K562 (cell line): ENCODE measurements at regions not wholly inside any gene's neighbourhood (a gene's known extent, or its start where the extent isn't known, plus 50 kb on each side); places are given as distances from the start of the nearest gene placed in this dataset.

Experiments used
- ATAC-seq: fragments of 200-7000 bp; cut with Tn5 transposase; 3 replicates; pipeline ENCODE4 v1.9.1; 2020; ENCODE audit warnings: moderate library complexity
- BruUV-seq: library from RNA; stranded (reverse); fragments of 400-500 nt; replicated peaks from 2 replicates; lab custom pipeline; 2021; lab: Mats Ljungman, UMichigan
- CTCF ChIA-PET: fragments of 300-600 bp; formaldehyde crosslinking; extraction: SDS; loops from one replicate; lab custom pipeline; 2021; ENCODE audit warnings: low intra/inter-chr PET ratio; lab: Yijun Ruan, JAX
- POLR2A ChIA-PET: fragments of 300-600, 350-650 bp; sonication (Branson Sonifier 250); formaldehyde crosslinking; extraction: SDS; loops from one replicate; lab custom pipeline; 2021; ENCODE audit warnings: antibody characterized with exemption, inconsistent platforms; lab: Yijun Ruan, JAX
- DNase-seq, 4 experiments: peaks; one replicate each; pipeline versions ENCODE4 v3.0.0 to v3.0.0-alpha.2; 2011 to 2018; ENCODE audit warnings: low spot score in 3 of 4, mixed read lengths in 3 of 4; ENCODE audit errors: extremely low read depth in 1 of 4
- FAIRE-seq: peaks from 2 replicates; lab custom pipeline; 2011; peaks lifted over from hg19 to GRCh38; lab: Jason Lieb, UNC
- H2AFZ ChIP-seq: 2 replicates; pipeline ENCODE4 v1.6.0; 2011; ENCODE audit warnings: low read depth, low read length, control low read depth, inconsistent platforms
- H3K27ac ChIP-seq: fragments of 200-600 bp; 3 replicates; pipeline ENCODE4 v1.8.0; 2011; ENCODE audit warnings: low read depth, mild to moderate bottlenecking, control low read depth, inconsistent platforms, low read length, moderate library complexity, mixed read lengths; ENCODE audit errors: extremely low read depth
- H3K27me3 ChIP-seq, 2 experiments: fragments of 300-600 bp in 1 of 2; 2 replicates in 1 of 2; 3 replicates in 1 of 2; pipeline versions ENCODE4 v1.6.0 to v1.8.0; 2011; ENCODE audit warnings: inconsistent platforms in 2 of 2, low read length in 2 of 2, mild to moderate bottlenecking in 1 of 2, mixed read lengths in 1 of 2, moderate library complexity in 1 of 2; ENCODE audit not compliant: control insufficient read depth in 2 of 2, insufficient read depth in 2 of 2
- H3K36me3 ChIP-seq: fragments of 300-600 bp; 3 replicates; pipeline ENCODE4 v1.8.0; 2011; ENCODE audit warnings: mild to moderate bottlenecking, low read length, inconsistent platforms; ENCODE audit not compliant: control insufficient read depth, insufficient read depth
- H3K4me1 ChIP-seq, 2 experiments: fragments of 200-600 bp in 1 of 2; replicated peaks in 1 of 2; 2 replicates in 1 of 2; 3 replicates in 1 of 2; pipeline versions ENCODE4 v1.5.1 to v1.8.0; 2011; ENCODE audit warnings: inconsistent platforms in 2 of 2, low read length in 2 of 2, mild to moderate bottlenecking in 1 of 2, mixed read lengths in 1 of 2, moderate library complexity in 1 of 2; ENCODE audit not compliant: control insufficient read depth in 2 of 2, insufficient read depth in 2 of 2
- H3K4me2 ChIP-seq: 2 replicates; pipeline ENCODE4 v1.6.1; 2011; ENCODE audit warnings: low read length, control low read depth, inconsistent platforms, mixed read lengths; ENCODE audit not compliant: insufficient read depth
- H3K4me3 ChIP-seq: fragments of 200-600 bp; sonication (generic), shearing (Covaris generic); 2 replicates; pipeline ENCODE4 v1.5.1; 2016; ENCODE audit warnings: control low read depth, inconsistent platforms
- H3K79me2 ChIP-seq: fragments of 200-600 bp; 3 replicates; pipeline ENCODE4 v1.8.0; 2011; ENCODE audit warnings: low read length, inconsistent platforms; ENCODE audit not compliant: control insufficient read depth, insufficient read depth
- H3K9ac ChIP-seq, 2 experiments: 2 replicates each; pipeline versions ENCODE4 v1.6.0 to v1.6.1; 2011; ENCODE audit warnings: low read depth in 2 of 2, low read length in 2 of 2, control low read depth in 1 of 2, inconsistent platforms in 1 of 2, mild to moderate bottlenecking in 1 of 2, mixed read lengths in 1 of 2; ENCODE audit not compliant: insufficient read depth in 1 of 2
- H3K9me1 ChIP-seq: one replicate; pipeline ENCODE4 v1.6.0; 2011; ENCODE audit warnings: inconsistent platforms, mild to moderate bottlenecking, low read length, moderate library complexity; ENCODE audit not compliant: control insufficient read depth, insufficient read depth
- H3K9me3 ChIP-seq: replicated peaks from 2 replicates; pipeline ENCODE4 v1.5.1; 2011; ENCODE audit warnings: low read depth, low read length, inconsistent platforms; ENCODE audit not compliant: control insufficient read depth, insufficient read depth
- H4K20me1 ChIP-seq: replicated peaks from 2 replicates; pipeline ENCODE4 v1.6.1; 2011; ENCODE audit warnings: low read length, inconsistent platforms, mixed read lengths; ENCODE audit not compliant: control insufficient read depth, insufficient read depth
- CCAR2 ChIP-seq: fragments of 200-400 bp; formaldehyde crosslinking; IDR thresholded peaks from 2 replicates; pipeline ENCODE4 v1.6.1; 2017; ENCODE audit warnings: mild to moderate bottlenecking, low read depth, low read length
- CREM ChIP-seq: IDR thresholded peaks from 2 replicates; pipeline ENCODE4 v1.6.1; 2014; ENCODE audit warnings: antibody characterized with exemption, low read depth
- ELK1 ChIP-seq: sonication (generic); formaldehyde crosslinking; IDR thresholded peaks from 2 replicates; pipeline ENCODE4 v1.8.1; 2022; ENCODE audit warnings: missing genetic modification reagents
- FOSL1 ChIP-seq: fragments of 200-800 bp; sonication (Bioruptor generic); conservative IDR thresholded peaks from 2 replicates; pipeline ENCODE4 v1.6.1; 2016; ENCODE audit warnings: missing genetic modification characterization, missing compliant biosample characterization
- FOXP1 ChIP-seq: sonication (generic); formaldehyde crosslinking; IDR thresholded peaks from 2 replicates; pipeline ENCODE4 v1.8.0; 2022; ENCODE audit warnings: mild to moderate bottlenecking, missing genetic modification reagents
- KAT8 ChIP-seq: fragments of 450-650 bp; IDR thresholded peaks from 2 replicates; pipeline ENCODE4 v1.6.1; 2016; ENCODE audit warnings: low read depth, mild to moderate bottlenecking
- MCM3 ChIP-seq: fragments of 450-650 bp; IDR thresholded peaks from 2 replicates; pipeline ENCODE4 v1.6.1; 2016
- PHF21A ChIP-seq: fragments of 450-650 bp; IDR thresholded peaks from 2 replicates; pipeline ENCODE4 v1.6.1; 2017; ENCODE audit warnings: low read depth, borderline replicate concordance
- RBM25 ChIP-seq: fragments of 200-400 bp; formaldehyde crosslinking; IDR thresholded peaks from 2 replicates; pipeline ENCODE4 v1.6.1; 2018; ENCODE audit warnings: low read length, low read depth, moderate library complexity; ENCODE audit not compliant: severe bottlenecking
- ZKSCAN1 ChIP-seq: fragments of 150-350 bp; IDR thresholded peaks from 2 replicates; pipeline ENCODE4 v1.6.1; 2016; ENCODE audit warnings: low read depth, low read length
- ZNF140 ChIP-seq: fragments of 250-450 bp; sonication (Bioruptor Pico); IDR thresholded peaks from 2 replicates; pipeline ENCODE4 v1.8.0; 2021; ENCODE audit warnings: moderate library complexity, mild to moderate bottlenecking, inconsistent platforms
- ZNF408 ChIP-seq: fragments of 250-450 bp; sonication (Bioruptor Pico); IDR thresholded peaks from 2 replicates; pipeline ENCODE4 v1.4.0; 2020; ENCODE audit warnings: low read depth, mild to moderate bottlenecking, moderate library complexity
- ZNF668 ChIP-seq: fragments of 250-450 bp; sonication (Bioruptor Pico); IDR thresholded peaks from 2 replicates; pipeline ENCODE4 v1.8.0; 2022; ENCODE audit warnings: mild to moderate bottlenecking, inconsistent platforms
- WGBS: fragments of 100-300 bp; shearing (Covaris generic); methylation state at CpG from one replicate; pipeline ENCODE4 v1.1.6; 2016; ENCODE audit warnings: low coverage, mixed read lengths; ENCODE audit not compliant: insufficient coverage; ENCODE audit errors: missing lambda C conversion rate; 5-methylcytosine and 5-hydroxymethylcytosine counted together
- in situ Hi-C: fragments of 300-500 bp; cut with MboI; formaldehyde crosslinking; loops from 4 replicates; pipeline ENCODE4 v1.15.0; 2018; ENCODE audit warnings: inconsistent platforms, mixed read lengths
- intact Hi-C: fragments of 100-400 bp; cut with micrococcal nuclease; formaldehyde crosslinking; loops from 2 replicates; pipeline ENCODE4 v1.14.2; 2022
- TF ChIP-seq, protein P1 (sequence below): sonication (generic); formaldehyde crosslinking; IDR thresholded peaks from 2 replicates; pipeline ENCODE4 v1.8.1; 2023; ENCODE audit warnings: mild to moderate bottlenecking, missing genetic modification reagents

DNA sequence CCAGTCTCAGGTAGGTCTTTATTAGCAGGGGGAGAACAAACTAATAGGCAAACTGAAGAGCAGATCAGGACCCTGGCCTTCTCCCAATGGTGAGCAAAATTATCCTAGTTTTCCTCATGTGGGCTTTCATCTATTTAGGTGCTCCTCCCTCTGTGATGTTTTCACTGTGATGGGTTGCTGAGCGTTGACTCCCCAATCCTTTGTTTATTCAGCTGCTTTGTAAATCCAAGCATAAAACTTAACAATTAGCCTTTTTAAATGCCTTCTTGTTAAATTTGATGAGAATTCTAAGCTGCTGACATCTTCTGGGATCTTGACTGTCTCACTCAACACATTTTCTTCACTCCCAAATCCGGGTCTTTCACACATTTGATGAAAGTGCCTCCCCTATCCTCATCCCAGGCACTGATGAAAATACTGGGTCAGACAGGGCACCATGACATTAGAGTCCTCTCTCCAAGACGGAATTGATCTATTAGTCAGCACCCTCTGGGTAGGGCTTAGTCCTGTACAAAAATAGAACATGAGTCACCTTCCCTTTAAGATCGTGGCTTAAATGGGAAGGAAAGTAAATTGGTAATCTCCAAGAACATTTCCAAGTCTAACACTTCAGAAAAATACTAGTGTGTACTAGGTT is 199.3 kb upstream of the ISX start:
- no peak for DNase-seq
- H3K9ac ChIP-seq, result no peak overlapping the region
- no peak overlapping the region for H3K4me3 ChIP-seq
- CTCF ChIA-PET, result no interaction called here
- POLR2A ChIA-PET, result no interaction called here
- no peaks in the 10 kb centered on the region for H3K27me3 ChIP-seq
- FAIRE-seq, result no peak
- no peak overlapping the region for H3K4me2 ChIP-seq
- in situ Hi-C loops (no loop called here), intact Hi-C loops (no loop called here)
- H2AFZ ChIP-seq, result no peak overlapping the region
- ATAC-seq, result no peak
- H3K9me1 ChIP-seq, result no peaks in the 10 kb centered on the region
- H3K4me1 ChIP-seq, result no peaks in the 10 kb centered on the region
- no peaks in the 10 kb centered on the region for H4K20me1 ChIP-seq
- H3K36me3 ChIP-seq, result no peaks in the 10 kb centered on the region
- TF ChIP-seq ELK1 (CRISPR knock-in tag), result no peak
- TF ChIP-seq ZKSCAN1, result no peak
- no peak for TF ChIP-seq MCM3
- TF ChIP-seq FOSL1 (tag), result no peak
- no peak for TF ChIP-seq CCAR2
- TF ChIP-seq KAT8, result no peak
- no peak for TF ChIP-seq ZNF408 (CRISPR knock-in tag)
- no peak for TF ChIP-seq CREM
- no peak for TF ChIP-seq PHF21A
- TF ChIP-seq RBM25, result no peak
- TF ChIP-seq, protein P1, sequence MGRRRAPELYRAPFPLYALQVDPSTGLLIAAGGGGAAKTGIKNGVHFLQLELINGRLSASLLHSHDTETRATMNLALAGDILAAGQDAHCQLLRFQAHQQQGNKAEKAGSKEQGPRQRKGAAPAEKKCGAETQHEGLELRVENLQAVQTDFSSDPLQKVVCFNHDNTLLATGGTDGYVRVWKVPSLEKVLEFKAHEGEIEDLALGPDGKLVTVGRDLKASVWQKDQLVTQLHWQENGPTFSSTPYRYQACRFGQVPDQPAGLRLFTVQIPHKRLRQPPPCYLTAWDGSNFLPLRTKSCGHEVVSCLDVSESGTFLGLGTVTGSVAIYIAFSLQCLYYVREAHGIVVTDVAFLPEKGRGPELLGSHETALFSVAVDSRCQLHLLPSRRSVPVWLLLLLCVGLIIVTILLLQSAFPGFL (CRISPR knock-in tag), result no peak
- TF ChIP-seq ZNF140, result no peak
- TF ChIP-seq FOXP1 (CRISPR knock-in tag), result no peak
- TF ChIP-seq ZNF668 (CRISPR knock-in tag), result no peak
- no peaks in the 10 kb centered on the region for H3K79me2 ChIP-seq
- 0% methylated on average over 3 of the region's 4 CpGs for WGBS
- BruUV-seq, result no TSS peak
- no peaks in the 10 kb centered on the region for H3K9me3 ChIP-seq
- H3K27ac ChIP-seq, result no peak overlapping the region
